ENCODE measurements at regions not wholly inside any gene's neighbourhood (a gene's known extent, or its start where the extent isn't known, plus 50 kb on each side); places are given as distances from the start of the nearest gene placed in this dataset.
"Not testable (repeated sequence)": the region's sequence is repeated elsewhere in the genome, so short reads cannot be mapped to it uniquely, and the experiment has no call there.

DNA sequence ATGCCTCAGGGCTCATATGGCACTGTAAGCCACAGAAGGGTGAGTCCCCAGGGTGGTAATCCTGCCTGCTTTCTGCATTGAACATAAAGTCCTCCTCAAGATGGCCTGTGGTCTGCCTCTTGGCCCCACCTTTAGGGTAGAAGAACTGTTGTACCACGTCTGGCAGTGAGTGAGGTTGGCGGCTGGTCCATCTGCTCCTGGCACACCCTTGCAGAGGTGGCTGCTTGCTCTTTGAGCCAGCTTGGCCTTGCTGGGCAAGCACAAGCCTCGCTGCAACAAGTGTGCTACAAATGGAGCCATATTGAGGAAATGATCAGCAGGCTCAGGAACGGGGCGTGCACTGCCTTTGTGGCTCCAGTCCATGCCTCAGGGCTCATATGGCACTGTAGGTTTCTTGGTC lies 1524.0 kb upstream of the USP9Y start:
- not testable (repeated sequence) for TF ChIP-seq CTCF (IDR thresholded peaks at IDR 0.05; ENCODE audit: control extremely low read depth in 1 of 3, insufficient read depth in 1 of 3, low read depth in 1 of 3, low read length in 3 of 3); MAFK (IDR thresholded peaks at IDR 0.05; ENCODE audit: low read depth, low read length); CEBPB (IDR thresholded peaks at IDR 0.05; ENCODE audit: low read depth, low read length); POLR2A (IDR thresholded peaks at IDR 0.05; ENCODE audit: control extremely low read depth in 1 of 2, low read depth in 2 of 2, low read length in 2 of 2); SIN3A (conservative IDR thresholded peaks at IDR 0.05 in 1 of 2, IDR thresholded peaks at IDR 0.05 in 1 of 2; ENCODE audit: low read depth in 1 of 2, low read length in 2 of 2); KDM1A (IDR thresholded peaks at IDR 0.05; ENCODE audit: borderline replicate concordance, low read length)

All from H1 (cell line).